Adipocyte (in vitro differentiated cells): ENCODE measurements at regions not wholly inside any gene's neighbourhood (a gene's known extent, or its start where the extent isn't known, plus 50 kb on each side); places are given as distances from the start of the nearest gene placed in this dataset.

Source experiments
- DNase-seq: peaks from one replicate; pipeline ENCODE4 v3.0.0-alpha.2; 2015; ENCODE audit warnings: low read depth
- H3K27me3 ChIP-seq: replicated peaks from 2 replicates; pipeline ENCODE4 v1.7.0; 2013; ENCODE audit warnings: mild to moderate bottlenecking, low read length, moderate library complexity; ENCODE audit not compliant: control insufficient read depth, insufficient read depth
- H3K36me3 ChIP-seq: 2 replicates; pipeline ENCODE4 v1.7.0; 2013; ENCODE audit warnings: low read length, mild to moderate bottlenecking, moderate library complexity; ENCODE audit not compliant: control insufficient read depth, insufficient read depth, severe bottlenecking
- H3K4me1 ChIP-seq: 2 replicates; pipeline ENCODE4 v1.7.0; 2013; ENCODE audit warnings: mild to moderate bottlenecking, low read length, moderate library complexity; ENCODE audit not compliant: control insufficient read depth, insufficient read depth
- H3K4me3 ChIP-seq: 2 replicates; pipeline ENCODE4 v1.7.0; 2013; ENCODE audit warnings: mild to moderate bottlenecking, low read length, moderate library complexity
- H3K9ac ChIP-seq: 2 replicates; pipeline ENCODE4 v1.7.0; 2013; ENCODE audit warnings: mild to moderate bottlenecking, low read length, moderate library complexity
- H3K9me3 ChIP-seq: 2 replicates; pipeline ENCODE4 v1.7.0; 2013; ENCODE audit warnings: mild to moderate bottlenecking, low read length, moderate library complexity; ENCODE audit not compliant: control insufficient read depth

GRCh38 chr3:34279901-34280300 lies 481.5 kb downstream of the PDCD6IP start:
- Histone ChIP-seq H3K36me3 (no peaks in the 10 kb centered on the region), H3K9ac (no peak overlapping the region), H3K27me3 (no peaks in the 10 kb centered on the region), H3K9me3 (no peaks in the 10 kb centered on the region), H3K4me3 (no peak overlapping the region), H3K4me1 (no peaks in the 10 kb centered on the region)
- no peak for DNase-seq

- no peaks in the 10 kb centered on the region for H3K36me3 ChIP-seq
- H3K4me1 ChIP-seq, result no peaks in the 10 kb centered on the region
- no peaks in the 10 kb centered on the region for H3K9me3 ChIP-seq
- DNase-seq, result no peak
- H3K27me3 ChIP-seq, result no peaks in the 10 kb centered on the region
- no peak overlapping the region for H3K4me3 ChIP-seq
- H3K9ac ChIP-seq, result no peak overlapping the region
Observed at GRCh38 chr3:34283751-34284150, 485.3 kb downstream of the PDCD6IP start.

GRCh38 chr3:34284959-34285826 lies 486.8 kb downstream of the PDCD6IP start:
- Histone ChIP-seq H3K27me3 (no peaks in the 10 kb centered on the region), H3K9ac (no peak overlapping the region), H3K4me3 (no peak overlapping the region), H3K4me1 (no peaks in the 10 kb centered on the region), H3K36me3 (no peaks in the 10 kb centered on the region), H3K9me3 (peaks cover 3% of the 10 kb centered on the region)
- no peak for DNase-seq

GRCh38 chr3:34285827-34286188 lies 487.4 kb downstream of the PDCD6IP start:
- H3K9ac ChIP-seq, result no peak overlapping the region
- H3K9me3 ChIP-seq, result peaks cover 3% of the 10 kb centered on the region

GRCh38 chr3:34292605-34293300 lies 494.3 kb downstream of the PDCD6IP start:
- H3K36me3 ChIP-seq, result no peaks in the 10 kb centered on the region
- peaks cover 3% of the 10 kb centered on the region for H3K9me3 ChIP-seq
- DNase-seq, result no peak
- no peak overlapping the region for H3K9ac ChIP-seq
- H3K27me3 ChIP-seq, result no peaks in the 10 kb centered on the region
- no peak overlapping the region for H3K4me3 ChIP-seq
- H3K4me1 ChIP-seq, result no peaks in the 10 kb centered on the region

More at GRCh38 chr3:34285827-34286188, 487.4 kb downstream of the PDCD6IP start:
- Histone ChIP-seq H3K27me3 (no peaks in the 10 kb centered on the region), H3K4me3 (no peak overlapping the region), H3K36me3 (no peaks in the 10 kb centered on the region), H3K4me1 (no peaks in the 10 kb centered on the region)
- DNase-seq, result no peak

GRCh38 chr3:34294240-34294639 lies 495.8 kb downstream of the PDCD6IP start:
- H3K27me3 ChIP-seq, result no peaks in the 10 kb centered on the region
- H3K36me3 ChIP-seq, result no peaks in the 10 kb centered on the region
- no peaks in the 10 kb centered on the region for H3K4me1 ChIP-seq
- H3K4me3 ChIP-seq, result no peak overlapping the region
- no peak overlapping the region for H3K9ac ChIP-seq
- no peak for DNase-seq
- peaks cover 3% of the 10 kb centered on the region for H3K9me3 ChIP-seq

GRCh38 chr3:34296796-34297195 lies 498.4 kb downstream of the PDCD6IP start:
- Histone ChIP-seq H3K9me3 (no peaks in the 10 kb centered on the region), H3K4me1 (no peaks in the 10 kb centered on the region), H3K4me3 (no peak overlapping the region), H3K36me3 (no peaks in the 10 kb centered on the region), H3K9ac (no peak overlapping the region), H3K27me3 (no peaks in the 10 kb centered on the region)
- no peak for DNase-seq

- Histone ChIP-seq H3K36me3 (no peaks in the 10 kb centered on the region), H3K4me3 (no peak overlapping the region), H3K9ac (no peak overlapping the region), H3K4me1 (no peaks in the 10 kb centered on the region), H3K9me3 (no peaks in the 10 kb centered on the region), H3K27me3 (no peaks in the 10 kb centered on the region)
- no peak for DNase-seq
Observed at GRCh38 chr3:34298653-34299052, 500.2 kb downstream of the PDCD6IP start.

- Histone ChIP-seq H3K36me3 (no peaks in the 10 kb centered on the region), H3K4me1 (no peaks in the 10 kb centered on the region), H3K4me3 (no peak overlapping the region), H3K9me3 (no peaks in the 10 kb centered on the region), H3K27me3 (no peaks in the 10 kb centered on the region), H3K9ac (no peak overlapping the region)
- DNase-seq, result peak; percentile 3
Observed at GRCh38 chr3:34300621-34301020, 502.2 kb downstream of the PDCD6IP start.

GRCh38 chr3:34301313-34301712 lies 502.9 kb downstream of the PDCD6IP start:
- Histone ChIP-seq H3K9ac (no peak overlapping the region), H3K4me3 (no peak overlapping the region), H3K36me3 (no peaks in the 10 kb centered on the region), H3K27me3 (no peaks in the 10 kb centered on the region), H3K4me1 (no peaks in the 10 kb centered on the region), H3K9me3 (no peaks in the 10 kb centered on the region)
- DNase-seq, result no peak

- no peak for DNase-seq
Observed at GRCh38 chr3:34305266-34305665, 506.8 kb downstream of the PDCD6IP start.

More at GRCh38 chr3:34305266-34305665, 506.8 kb downstream of the PDCD6IP start:
- no peaks in the 10 kb centered on the region for H3K4me1 ChIP-seq
- no peak overlapping the region for H3K4me3 ChIP-seq
- no peaks in the 10 kb centered on the region for H3K27me3 ChIP-seq
- no peaks in the 10 kb centered on the region for H3K9me3 ChIP-seq
- H3K9ac ChIP-seq, result no peak overlapping the region
- H3K36me3 ChIP-seq, result no peaks in the 10 kb centered on the region
